BE2C (cell line): ENCODE measurements at regions not wholly inside any gene's neighbourhood (a gene's known extent, or its start where the extent isn't known, plus 50 kb on each side); places are given as distances from the start of the nearest gene placed in this dataset.
A peak's percentile ranks its signal among the peaks of the same experiment; 100 is the strongest.

Experiments used
- DNase-seq: peaks from one replicate; pipeline ENCODE4 v3.0.0-alpha.2; 2020
- H3K27me3 ChIP-seq: fragments of 250-450 bp; sonication (Bioruptor Pico); 2 replicates; pipeline ENCODE4 v1.5.1; 2020; ENCODE audit warnings: mild to moderate bottlenecking
- H3K36me3 ChIP-seq: fragments of 250-450 bp; sonication (Bioruptor Pico); 2 replicates; pipeline ENCODE4 v1.5.1; 2020; ENCODE audit warnings: mild to moderate bottlenecking
- H3K4me1 ChIP-seq: fragments of 250-450 bp; sonication (Bioruptor Pico); 2 replicates; pipeline ENCODE4 v1.5.1; 2020
- H3K4me3 ChIP-seq: 2 replicates; pipeline ENCODE4 v1.5.1; 2011; ENCODE audit warnings: low read depth, low read length
- H3K9me3 ChIP-seq: fragments of 250-450 bp; sonication (Bioruptor Pico); 2 replicates; pipeline ENCODE4 v1.5.1; 2020
- TF ChIP-seq, protein P1 (sequence below): IDR thresholded peaks from 2 replicates; pipeline ENCODE4 v1.5.1; 2012; ENCODE audit warnings: mild to moderate bottlenecking, low read depth, low read length

DNA sequence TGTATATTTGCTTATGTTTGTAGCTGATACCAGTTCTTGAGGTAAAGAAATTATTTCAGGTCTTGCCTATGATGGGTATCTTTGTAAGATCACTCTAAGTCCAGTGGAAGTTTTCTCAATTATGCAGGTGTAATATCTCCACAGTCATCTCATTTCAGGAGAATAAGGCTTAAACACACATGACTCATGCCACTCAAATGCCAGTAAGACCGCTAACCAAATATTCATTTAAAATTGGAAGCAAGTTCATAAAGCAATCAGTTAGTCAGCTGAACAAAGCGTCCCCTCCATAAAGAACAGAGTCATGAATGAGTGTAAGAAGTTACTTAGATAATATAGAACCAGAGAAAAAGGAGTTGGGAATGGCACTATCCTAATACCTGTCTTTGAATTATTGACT is 248.7 kb downstream of the LURAP1L start:
- no peaks in the 10 kb centered on the region for H3K36me3 ChIP-seq
- H3K9me3 ChIP-seq, result no peaks in the 10 kb centered on the region; the same call in 1 of the 2 replicates
- H3K27me3 ChIP-seq, result no peaks in the 10 kb centered on the region
- no peak overlapping the region for H3K4me3 ChIP-seq
- no peaks in the 10 kb centered on the region for H3K4me1 ChIP-seq
- TF ChIP-seq, protein P1, sequence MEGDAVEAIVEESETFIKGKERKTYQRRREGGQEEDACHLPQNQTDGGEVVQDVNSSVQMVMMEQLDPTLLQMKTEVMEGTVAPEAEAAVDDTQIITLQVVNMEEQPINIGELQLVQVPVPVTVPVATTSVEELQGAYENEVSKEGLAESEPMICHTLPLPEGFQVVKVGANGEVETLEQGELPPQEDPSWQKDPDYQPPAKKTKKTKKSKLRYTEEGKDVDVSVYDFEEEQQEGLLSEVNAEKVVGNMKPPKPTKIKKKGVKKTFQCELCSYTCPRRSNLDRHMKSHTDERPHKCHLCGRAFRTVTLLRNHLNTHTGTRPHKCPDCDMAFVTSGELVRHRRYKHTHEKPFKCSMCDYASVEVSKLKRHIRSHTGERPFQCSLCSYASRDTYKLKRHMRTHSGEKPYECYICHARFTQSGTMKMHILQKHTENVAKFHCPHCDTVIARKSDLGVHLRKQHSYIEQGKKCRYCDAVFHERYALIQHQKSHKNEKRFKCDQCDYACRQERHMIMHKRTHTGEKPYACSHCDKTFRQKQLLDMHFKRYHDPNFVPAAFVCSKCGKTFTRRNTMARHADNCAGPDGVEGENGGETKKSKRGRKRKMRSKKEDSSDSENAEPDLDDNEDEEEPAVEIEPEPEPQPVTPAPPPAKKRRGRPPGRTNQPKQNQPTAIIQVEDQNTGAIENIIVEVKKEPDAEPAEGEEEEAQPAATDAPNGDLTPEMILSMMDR, result no peak
- no peak for DNase-seq

DNA sequence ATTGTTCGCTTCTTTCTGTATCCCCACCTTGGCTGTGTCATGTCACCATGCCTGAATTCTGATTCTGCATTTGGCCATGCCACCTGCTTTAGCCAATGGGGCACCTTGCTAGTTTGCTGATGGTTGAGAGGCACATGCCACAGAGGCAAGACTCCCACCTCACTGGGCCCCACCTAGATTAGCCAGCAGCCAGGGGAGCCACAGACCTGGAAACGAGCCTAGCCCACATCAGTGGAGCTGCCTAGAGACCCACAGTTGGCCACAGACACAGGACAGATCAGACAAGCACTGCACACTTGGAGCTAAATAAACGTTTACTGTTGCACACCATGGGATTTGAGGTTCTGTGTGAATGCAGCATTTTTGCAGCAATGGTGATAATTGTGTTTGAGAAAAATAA is 252.1 kb downstream of the LURAP1L start:
- no peak overlapping the region for H3K4me3 ChIP-seq
- no peaks in the 10 kb centered on the region; the same call in 1 of the 2 replicates for H3K9me3 ChIP-seq
- TF ChIP-seq, protein P1, result no peak
- no peaks in the 10 kb centered on the region for H3K4me1 ChIP-seq
- DNase-seq, result no peak
- no peaks in the 10 kb centered on the region for H3K36me3 ChIP-seq
- no peaks in the 10 kb centered on the region for H3K27me3 ChIP-seq

DNA sequence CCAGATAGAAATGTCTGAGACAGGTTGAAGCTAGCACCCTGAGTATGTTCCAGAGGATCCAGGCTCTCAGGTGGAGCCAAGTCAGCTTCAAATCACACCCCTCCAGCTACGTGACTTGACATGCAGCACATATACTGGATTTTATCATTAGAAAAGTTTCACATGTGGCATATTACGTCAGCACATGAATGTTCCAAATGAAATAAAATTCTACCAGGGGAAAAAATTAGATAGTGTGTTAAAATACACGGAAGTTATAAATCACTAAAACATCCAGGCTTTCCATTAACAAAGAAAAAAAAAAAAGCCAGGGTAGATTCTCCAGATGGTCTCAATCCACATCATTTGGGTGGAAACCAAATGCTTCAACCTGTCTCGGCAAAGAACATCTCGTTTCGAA is 251.6 kb downstream of the MPDZ start:
- Histone ChIP-seq H3K4me3 (no peak overlapping the region), H3K27me3 (no peaks in the 10 kb centered on the region), H3K9me3 (no peaks in the 10 kb centered on the region; the same call in 1 of the 2 replicates), H3K4me1 (no peaks in the 10 kb centered on the region), H3K36me3 (no peaks in the 10 kb centered on the region)
- TF ChIP-seq, protein P1, result no peak
- DNase-seq, result no peak

DNA sequence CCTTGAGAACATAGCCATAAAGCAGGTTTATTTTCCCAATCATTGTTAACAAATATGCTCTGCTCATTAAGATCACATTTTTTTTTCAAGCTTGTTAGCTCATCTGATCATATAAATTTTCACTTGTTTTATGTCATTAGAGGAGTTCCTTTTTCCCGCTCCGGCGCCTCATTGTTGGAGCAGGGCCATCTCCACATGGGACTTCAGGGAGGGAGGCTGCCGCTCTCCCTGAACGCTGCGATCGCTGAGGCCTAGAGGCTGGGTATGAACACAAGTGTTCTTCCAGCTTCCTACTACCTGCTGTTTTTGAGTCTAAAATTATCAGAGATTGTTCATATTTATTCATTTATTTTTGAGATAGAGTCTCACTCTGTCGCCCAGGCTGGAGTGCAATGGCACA is 246.9 kb downstream of the MPDZ start:
- H3K4me3 ChIP-seq, result no peak overlapping the region
- no peaks in the 10 kb centered on the region for H3K9me3 ChIP-seq
- TF ChIP-seq, protein P1, result no peak
- H3K36me3 ChIP-seq, result no peaks in the 10 kb centered on the region
- no peaks in the 10 kb centered on the region for H3K4me1 ChIP-seq
- no peak for DNase-seq
- H3K27me3 ChIP-seq, result no peaks in the 10 kb centered on the region

DNA sequence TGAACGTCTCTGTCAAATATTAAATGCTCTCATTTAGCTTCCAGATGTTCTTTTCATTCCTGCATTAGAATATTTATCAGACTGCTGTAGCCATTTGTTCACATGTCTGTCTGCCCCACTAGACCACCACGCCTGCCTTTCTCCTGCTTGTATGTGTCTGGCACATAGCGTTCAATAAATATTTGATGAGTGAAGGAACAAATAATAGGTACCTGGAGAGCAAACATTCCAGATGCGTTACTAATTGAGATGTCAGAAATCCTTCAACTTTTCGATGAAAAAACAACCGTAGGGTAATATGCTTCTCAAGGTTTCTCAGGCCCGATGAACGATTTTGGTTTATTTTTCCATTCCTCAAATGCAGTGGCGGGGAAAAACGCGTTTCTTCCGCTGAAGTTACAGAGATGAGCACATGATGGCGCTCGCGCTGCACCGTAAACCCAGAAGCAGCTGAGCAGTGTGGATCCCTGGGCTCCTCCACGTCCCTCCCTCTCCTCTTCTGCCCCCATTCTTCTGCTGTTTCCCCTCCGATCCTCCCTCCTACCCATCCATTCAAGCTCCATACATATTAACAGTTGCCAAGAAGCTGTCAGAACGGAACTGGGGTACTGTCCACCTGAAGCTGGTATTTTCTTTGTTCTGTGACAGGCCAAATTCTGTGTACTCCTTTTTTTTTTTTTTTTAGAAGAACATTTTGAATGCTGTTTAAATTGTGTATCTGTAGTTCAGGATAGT is 245.4 kb downstream of the MPDZ start:
- Histone ChIP-seq H3K36me3 (no peaks in the 10 kb centered on the region), H3K9me3 (no peaks in the 10 kb centered on the region), H3K4me1 (no peaks in the 10 kb centered on the region), H3K4me3 (peak overlapping the region; percentile 41), H3K27me3 (no peaks in the 10 kb centered on the region)
- TF ChIP-seq, protein P1, result peak; percentile 90
- peak; percentile 75 for DNase-seq

DNA sequence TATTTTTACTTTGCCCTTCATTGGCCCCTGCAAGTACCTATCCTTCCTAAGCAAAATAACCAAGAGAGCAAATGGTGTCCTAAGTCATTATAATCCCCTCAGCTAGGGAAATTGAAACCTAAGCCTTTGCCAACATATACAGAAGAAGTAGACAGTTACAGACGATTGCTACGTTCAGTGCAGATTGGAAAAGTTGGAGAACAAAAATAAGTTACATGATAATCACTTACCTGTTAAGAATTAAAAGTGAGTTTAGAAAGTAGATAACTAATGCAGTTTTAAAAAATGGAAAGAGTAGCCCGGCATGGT is 244.8 kb downstream of the MPDZ start:
- Histone ChIP-seq H3K27me3 (no peaks in the 10 kb centered on the region), H3K9me3 (no peaks in the 10 kb centered on the region), H3K36me3 (no peaks in the 10 kb centered on the region), H3K4me1 (no peaks in the 10 kb centered on the region), H3K4me3 (peak overlapping the region; percentile 41)
- DNase-seq, result no peak
- TF ChIP-seq, protein P1, result no peak
